Neural cell (in vitro differentiated cells): ENCODE measurements at regions not wholly inside any gene's neighbourhood (a gene's known extent, or its start where the extent isn't known, plus 50 kb on each side); places are given as distances from the start of the nearest gene placed in this dataset.

Experiments used
- H2AFZ ChIP-seq: fragments of 200-600, 300-800 bp; sonication (generic), shearing (Covaris generic); 2 replicates; pipeline ENCODE4 v1.6.0; 2014; ENCODE audit warnings: low read depth, mild to moderate bottlenecking, antibody characterized with exemption, low read length, moderate library complexity
- H3F3A ChIP-seq: fragments of 200-600 bp; shearing (Covaris generic); 2 replicates; pipeline ENCODE4 v1.6.1; 2016; ENCODE audit warnings: mild to moderate bottlenecking, moderate library complexity, mixed read lengths, antibody characterized with exemption, low read length; ENCODE audit not compliant: insufficient read depth, poor library complexity, severe bottlenecking
- H3K27ac ChIP-seq: fragments of 200-600, 300-800 bp; sonication (generic), shearing (Covaris generic); 2 replicates; pipeline ENCODE4 v1.5.1; 2014; ENCODE audit warnings: mild to moderate bottlenecking, low read length, moderate library complexity
- H3K27me3 ChIP-seq: fragments of 300-800, 200-600 bp; sonication (generic), shearing (Covaris generic); 2 replicates; pipeline ENCODE4 v1.6.0; 2014; ENCODE audit warnings: mild to moderate bottlenecking, low read depth, low read length, moderate library complexity; ENCODE audit not compliant: insufficient read depth
- H3K36me3 ChIP-seq: fragments of 300-800, 200-600 bp; sonication (generic), shearing (Covaris generic); 2 replicates; pipeline ENCODE4 v1.5.1; 2014; ENCODE audit warnings: mild to moderate bottlenecking, antibody characterized with exemption, low read length, moderate library complexity; ENCODE audit not compliant: insufficient read depth
- H3K4me2 ChIP-seq: fragments of 300-800, 200-600 bp; sonication (generic), shearing (Covaris generic); 2 replicates; pipeline ENCODE4 v1.6.0; 2014; ENCODE audit warnings: mild to moderate bottlenecking, low read length
- H3K4me3 ChIP-seq: fragments of 300-800, 200-600 bp; sonication (generic), shearing (Covaris generic); 2 replicates; pipeline ENCODE4 v1.5.1; 2014; ENCODE audit warnings: mild to moderate bottlenecking, low read length, moderate library complexity
- H3K79me2 ChIP-seq: fragments of 200-600 bp; shearing (Covaris generic); replicated peaks from 2 replicates; pipeline ENCODE4 v1.6.0; 2014; ENCODE audit warnings: mild to moderate bottlenecking, low read length, moderate library complexity; ENCODE audit not compliant: insufficient read depth
- H3K9ac ChIP-seq: fragments of 300-800, 200-600 bp; sonication (generic), shearing (Covaris generic); 2 replicates; pipeline ENCODE4 v1.6.1; 2016; ENCODE audit warnings: mild to moderate bottlenecking, low read length, mixed read lengths
- H3K9me2 ChIP-seq: fragments of 200-600 bp; shearing (Covaris generic); 2 replicates; pipeline ENCODE4 v1.6.1; 2016; ENCODE audit warnings: mild to moderate bottlenecking, low read length, mixed read lengths; ENCODE audit not compliant: insufficient read depth
- H3K9me3 ChIP-seq: fragments of 200-600, 300-800 bp; sonication (generic), shearing (Covaris generic); 2 replicates; pipeline ENCODE4 v1.6.1; 2016; ENCODE audit warnings: mild to moderate bottlenecking, mixed run types, low read length, moderate library complexity, mixed read lengths
- H4K20me1 ChIP-seq: fragments of 200-600 bp; shearing (Covaris generic); 2 replicates; pipeline ENCODE4 v1.6.1; 2016; ENCODE audit warnings: mild to moderate bottlenecking, mixed run types; ENCODE audit not compliant: insufficient read depth
- CTCF ChIP-seq: fragments of 450-650 bp; IDR thresholded peaks from 2 replicates; pipeline ENCODE4 v1.5.1; 2014; ENCODE audit warnings: antibody characterized with exemption, mild to moderate bottlenecking, moderate library complexity; ENCODE audit not compliant: poor library complexity, severe bottlenecking
- EP300 ChIP-seq: fragments of 450-650 bp; conservative IDR thresholded peaks from 2 replicates; pipeline ENCODE4 v1.6.1; 2014; ENCODE audit warnings: antibody characterized with exemption, mild to moderate bottlenecking, moderate library complexity; ENCODE audit not compliant: poor library complexity, severe bottlenecking
- EZH2 ChIP-seq: fragments of 200-600, 300-800 bp; shearing (Covaris generic), sonication (generic); IDR thresholded peaks from 2 replicates; pipeline ENCODE4 v1.6.1; 2014; ENCODE audit warnings: antibody characterized with exemption, low read length, borderline replicate concordance, mild to moderate bottlenecking; ENCODE audit not compliant: insufficient read depth, poor library complexity, severe bottlenecking
- MXI1 ChIP-seq: fragments of 450-650 bp; conservative IDR thresholded peaks from 2 replicates; pipeline ENCODE4 v1.6.1; 2014; ENCODE audit warnings: antibody characterized with exemption, mild to moderate bottlenecking; ENCODE audit not compliant: poor library complexity, severe bottlenecking
- POLR2AphosphoS5 ChIP-seq: IDR thresholded peaks from 2 replicates; pipeline ENCODE4 v1.6.1; 2012
- RAD21 ChIP-seq: fragments of 450-650 bp; conservative IDR thresholded peaks from 2 replicates; pipeline ENCODE4 v1.6.1; 2014; ENCODE audit warnings: antibody characterized with exemption, mild to moderate bottlenecking, moderate library complexity
- REST ChIP-seq: IDR thresholded peaks from 2 replicates; pipeline ENCODE4 v1.6.1; 2012; ENCODE audit warnings: borderline replicate concordance
- SMC3 ChIP-seq: fragments of 450-650 bp; conservative IDR thresholded peaks from 2 replicates; pipeline ENCODE4 v1.6.1; 2014; ENCODE audit warnings: antibody characterized with exemption, mild to moderate bottlenecking, moderate library complexity; ENCODE audit not compliant: poor library complexity
- TAF1 ChIP-seq: IDR thresholded peaks from 2 replicates; pipeline ENCODE4 v1.6.1; 2012; ENCODE audit warnings: low read depth

GRCh38 chr15:31525988-31526665, 199.5 kb downstream of the KLF13 start:
- no peaks in the 10 kb centered on the region for H3K9me3 ChIP-seq
- no peaks in the 10 kb centered on the region for H3K36me3 ChIP-seq
- H3K4me3 ChIP-seq, result no peak overlapping the region
- no peak overlapping the region for H3K4me2 ChIP-seq
- no peaks in the 10 kb centered on the region for H3K79me2 ChIP-seq
- no peak overlapping the region for H2AFZ ChIP-seq
- TF ChIP-seq EZH2, result no peak
- TF ChIP-seq REST, result no peak
- no peak for TF ChIP-seq TAF1
- TF ChIP-seq POLR2AphosphoS5, result no peak
- no peak for TF ChIP-seq SMC3
- TF ChIP-seq CTCF, result no peak
- TF ChIP-seq RAD21, result no peak
- TF ChIP-seq MXI1, result no peak
- TF ChIP-seq EP300, result no peak
- H3F3A ChIP-seq, result no peaks in the 10 kb centered on the region
- no peaks in the 10 kb centered on the region for H3K9me2 ChIP-seq
- H4K20me1 ChIP-seq, result no peaks in the 10 kb centered on the region
- H3K27ac ChIP-seq, result no peak overlapping the region
- H3K9ac ChIP-seq, result no peak overlapping the region
- no peaks in the 10 kb centered on the region for H3K27me3 ChIP-seq

GRCh38 chr15:31526916-31527690, 200.5 kb downstream of the KLF13 start:
- Histone ChIP-seq H3K9me3 (no peaks in the 10 kb centered on the region), H3K79me2 (no peaks in the 10 kb centered on the region), H3K27me3 (no peaks in the 10 kb centered on the region), H4K20me1 (no peaks in the 10 kb centered on the region), H3K4me2 (no peak overlapping the region), H3K9ac (no peak overlapping the region), H3K27ac (no peak overlapping the region), H3K36me3 (no peaks in the 10 kb centered on the region), H3F3A (no peaks in the 10 kb centered on the region), H3K4me3 (no peak overlapping the region), H3K9me2 (no peaks in the 10 kb centered on the region), H2AFZ (no peak overlapping the region)
- no peak for TF ChIP-seq REST
- no peak for TF ChIP-seq TAF1
- no peak for TF ChIP-seq CTCF
- no peak for TF ChIP-seq EP300
- TF ChIP-seq RAD21, result no peak
- TF ChIP-seq MXI1, result no peak
- no peak for TF ChIP-seq POLR2AphosphoS5
- no peak for TF ChIP-seq SMC3
